Gastrocnemius medialis (tissue), 4 donors: ENCODE measurements at regions not wholly inside any gene's neighbourhood (a gene's known extent, or its start where the extent isn't known, plus 50 kb on each side); places are given as distances from the start of the nearest gene placed in this dataset.

ENCODE experiments used
- ATAC-seq, 2 donors: fragments of 150-250 bp; one replicate each; pipeline ENCODE4 v1.9.1; 2016
- DNase-seq, 2 donors: peaks; one replicate each; pipeline ENCODE4 v3.0.0-alpha.2; 2019
- H3K27ac ChIP-seq, 4 donors: fragments of 200-600 bp; sonication (generic); 1 replicate in 1 of 4; 2 replicates in 3 of 4; pipeline ENCODE4 v1.5.1; 2016 to 2018; ENCODE audit warnings: mild to moderate bottlenecking in 2 of 4, moderate library complexity in 1 of 4
- H3K27me3 ChIP-seq, 3 donors: fragments of 200-600 bp; sonication (generic) in 2 of 3; 1 replicate in 1 of 3; 2 replicates in 2 of 3; pipeline versions ENCODE4 v1.5.1 to v1.6.0; 2016 to 2019; ENCODE audit warnings: mild to moderate bottlenecking in 1 of 3, moderate library complexity in 1 of 3
- H3K36me3 ChIP-seq, 2 donors: fragments of 200-600 bp; sonication (generic) in 1 of 2; one replicate each; pipeline ENCODE4 v1.5.1; 2017 to 2018
- H3K4me1 ChIP-seq, 2 donors: fragments of 200-600 bp; sonication (generic) in 1 of 2; one replicate each; pipeline ENCODE4 v1.5.1; 2016 to 2017; ENCODE audit warnings: mild to moderate bottlenecking in 2 of 2
- H3K4me3 ChIP-seq, 4 donors: fragments of 200-600 bp; sonication (generic) in 3 of 4; 1 replicate in 1 of 4; 2 replicates in 3 of 4; pipeline ENCODE4 v1.5.1; 2016 to 2019; ENCODE audit warnings: mild to moderate bottlenecking in 2 of 4
- H3K9me3 ChIP-seq, 3 donors: fragments of 200-600 bp; sonication (generic) in 2 of 3; 1 replicate in 1 of 3; 2 replicates in 2 of 3; pipeline ENCODE4 v1.5.1; 2016 to 2019
- CTCF ChIP-seq, 5 experiments: fragments of 450-650 bp in 3 of 5; fragments of 200-600 bp in 2 of 5; sonication (generic) in 2 of 5; IDR thresholded peaks in 4 of 5; conservative IDR thresholded peaks in 1 of 5; 1 replicate in 4 of 5; 2 replicates in 1 of 5; pipeline ENCODE4 v1.5.1; 2016 to 2019; ENCODE audit warnings: antibody characterized with exemption in 5 of 5, mild to moderate bottlenecking in 3 of 5, moderate library complexity in 3 of 5
- POLR2A ChIP-seq, 2 donors: fragments of 450-650 bp; IDR thresholded peaks; one replicate each; pipeline ENCODE4 v1.6.1; 2017; ENCODE audit warnings: antibody characterized with exemption in 2 of 2, mild to moderate bottlenecking in 2 of 2, moderate library complexity in 2 of 2
- in situ Hi-C, 4 donors: fragments of 200-750 bp; cut with MboI; loops; one replicate each; pipeline versions ENCODE4 v1.15.0 to v1.8.0; 2017; ENCODE audit warnings: low sequenced_read_pairs in 4 of 4
- intact Hi-C: fragments of 100-400 bp; cut with DNase I; formaldehyde crosslinking; loops from one replicate; pipeline ENCODE4 v1.15.1; 2023; ENCODE audit warnings: low total_unique reads

GRCh38 chr12:105721051-105721825 lies 390.7 kb downstream of the C12orf75 start:
- DNase-seq (no peak), ATAC-seq (no peak)
- Histone ChIP-seq H3K36me3 (no peaks in the 10 kb centered on the region), H3K27me3 (no peaks in the 10 kb centered on the region), H3K4me3 (no peak overlapping the region), H3K4me1 (no peaks in the 10 kb centered on the region), H3K9me3 (no peaks in the 10 kb centered on the region), H3K27ac (no peak overlapping the region)
- in situ Hi-C loops = no loop called here
- TF ChIP-seq POLR2A (IDR thresholded peaks at IDR 0.05) = no peak
- no peak for TF ChIP-seq CTCF (IDR thresholded peaks at IDR 0.05 in 4 of 5, conservative IDR thresholded peaks at IDR 0.05 in 1 of 5)
- intact Hi-C loops = no loop called here

GRCh38 chr12:105721891-105722290 lies 391.4 kb downstream of the C12orf75 start:
- no peaks in the 10 kb centered on the region for H3K36me3 ChIP-seq
- in situ Hi-C loops (no loop called here), intact Hi-C loops (no loop called here)
- H3K9me3 ChIP-seq = no peaks in the 10 kb centered on the region
- H3K4me3 ChIP-seq = no peak overlapping the region
- no peaks in the 10 kb centered on the region for H3K4me1 ChIP-seq
- ATAC-seq (no peak), DNase-seq (no peak)
- H3K27ac ChIP-seq = no peak overlapping the region
- TF ChIP-seq POLR2A (IDR thresholded peaks at IDR 0.05) = no peak
- TF ChIP-seq CTCF (IDR thresholded peaks at IDR 0.05 in 4 of 5, conservative IDR thresholded peaks at IDR 0.05 in 1 of 5) = no peak
- H3K27me3 ChIP-seq = no peaks in the 10 kb centered on the region

- no peaks in the 10 kb centered on the region for H3K4me1 ChIP-seq
- intact Hi-C loops = no loop called here
- ATAC-seq (no peak), DNase-seq (no peak)
- in situ Hi-C loops = no loop called here
- H3K27ac ChIP-seq = no peak overlapping the region
- no peaks in the 10 kb centered on the region for H3K27me3 ChIP-seq
- TF ChIP-seq CTCF (IDR thresholded peaks at IDR 0.05 in 4 of 5, conservative IDR thresholded peaks at IDR 0.05 in 1 of 5) (no peak), POLR2A (IDR thresholded peaks at IDR 0.05) (no peak)
- H3K36me3 ChIP-seq = no peaks in the 10 kb centered on the region
- no peak overlapping the region for H3K4me3 ChIP-seq
- H3K9me3 ChIP-seq = no peaks in the 10 kb centered on the region
Observed at GRCh38 chr12:105723066-105723465, 392.6 kb downstream of the C12orf75 start.

- Histone ChIP-seq H3K4me3 (no peak overlapping the region), H3K9me3 (no peaks in the 10 kb centered on the region), H3K27me3 (no peaks in the 10 kb centered on the region), H3K27ac (no peak overlapping the region), H3K4me1 (no peaks in the 10 kb centered on the region), H3K36me3 (no peaks in the 10 kb centered on the region)
- intact Hi-C loops (no loop called here), in situ Hi-C loops (no loop called here)
- ATAC-seq (no peak), DNase-seq (no peak)
- no peak for TF ChIP-seq CTCF (IDR thresholded peaks at IDR 0.05 in 4 of 5, conservative IDR thresholded peaks at IDR 0.05 in 1 of 5)
- no peak for TF ChIP-seq POLR2A (IDR thresholded peaks at IDR 0.05)
Observed at GRCh38 chr12:105723494-105723893, 393.0 kb downstream of the C12orf75 start.

- Histone ChIP-seq H3K27me3 (no peaks in the 10 kb centered on the region), H3K4me3 (no peak overlapping the region), H3K27ac (no peak overlapping the region), H3K9me3 (no peaks in the 10 kb centered on the region), H3K4me1 (no peaks in the 10 kb centered on the region), H3K36me3 (no peaks in the 10 kb centered on the region)
- ATAC-seq (no peak), DNase-seq (no peak)
- TF ChIP-seq POLR2A (IDR thresholded peaks at IDR 0.05) (no peak), CTCF (IDR thresholded peaks at IDR 0.05 in 4 of 5, conservative IDR thresholded peaks at IDR 0.05 in 1 of 5) (no peak)
- in situ Hi-C loops (no loop called here), intact Hi-C loops (no loop called here)
Observed at GRCh38 chr12:105724641-105725040, 394.1 kb downstream of the C12orf75 start.
